SK-N-SH (cell line): ENCODE measurements at regions not wholly inside any gene's neighbourhood (a gene's known extent, or its start where the extent isn't known, plus 50 kb on each side); places are given as distances from the start of the nearest gene placed in this dataset.

Source experiments
- CTCF ChIP-seq: fragments of 200-600 bp; sonication (generic); IDR thresholded peaks from 2 replicates; pipeline ENCODE4 v1.6.1; 2017; ENCODE audit warnings: antibody characterized with exemption, mild to moderate bottlenecking, moderate library complexity
- EP300 ChIP-seq, 2 experiments: IDR thresholded peaks; 2 replicates each; pipeline versions ENCODE4 v1.4.0 to v1.6.1; 2012; ENCODE audit warnings: borderline replicate concordance in 1 of 2, low read depth in 1 of 2, low read length in 1 of 2
- PBX3 ChIP-seq: IDR thresholded peaks from 2 replicates; pipeline ENCODE4; 2012
- POLR2AphosphoS5 ChIP-seq: IDR thresholded peaks from 2 replicates; pipeline ENCODE4 v1.6.1; 2012; ENCODE audit warnings: low read depth, low read length
- RFX5 ChIP-seq: IDR thresholded peaks from 2 replicates; pipeline ENCODE4 v1.6.1; 2012; ENCODE audit warnings: mild to moderate bottlenecking, improper control_type of control experiment, low read length
- TF ChIP-seq, protein P1 (sequence below): IDR thresholded peaks from 2 replicates; pipeline ENCODE4 v1.4.0; 2012; ENCODE audit warnings: low read depth
- TF ChIP-seq, protein P2 (sequence below): IDR thresholded peaks from 2 replicates; pipeline ENCODE4 v1.6.1; 2012; ENCODE audit warnings: mild to moderate bottlenecking, low read depth, low read length, moderate library complexity

DNA sequence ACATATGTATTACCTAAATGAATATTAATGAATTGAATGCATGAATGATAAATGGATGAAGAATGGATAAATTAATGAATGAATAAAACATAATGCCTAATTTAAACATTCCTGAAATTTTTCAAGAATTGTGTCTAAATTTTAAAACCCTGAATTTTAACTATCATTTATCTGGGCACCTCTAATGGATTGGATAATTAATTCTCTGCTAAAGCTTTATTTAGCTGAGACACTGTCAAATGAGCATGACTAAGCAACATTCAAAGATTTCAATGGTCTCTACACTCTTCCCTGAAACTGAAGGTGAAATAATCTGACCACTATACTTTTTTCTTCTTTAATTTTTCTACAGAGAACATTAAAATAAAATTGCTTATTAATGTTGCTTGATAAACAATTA is 1197.7 kb downstream of the C4orf33 start:
- TF ChIP-seq, protein P1, sequence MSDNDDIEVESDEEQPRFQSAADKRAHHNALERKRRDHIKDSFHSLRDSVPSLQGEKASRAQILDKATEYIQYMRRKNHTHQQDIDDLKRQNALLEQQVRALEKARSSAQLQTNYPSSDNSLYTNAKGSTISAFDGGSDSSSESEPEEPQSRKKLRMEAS = no peak
- TF ChIP-seq EP300 (IDR thresholded peaks at IDR 0.05; ENCODE audit: borderline replicate concordance in 1 of 2, low read depth in 1 of 2, low read length in 1 of 2) (no peak), PBX3 (no peak), CTCF (no peak), RFX5 (no peak), POLR2AphosphoS5 (no peak)
- TF ChIP-seq, protein P2, sequence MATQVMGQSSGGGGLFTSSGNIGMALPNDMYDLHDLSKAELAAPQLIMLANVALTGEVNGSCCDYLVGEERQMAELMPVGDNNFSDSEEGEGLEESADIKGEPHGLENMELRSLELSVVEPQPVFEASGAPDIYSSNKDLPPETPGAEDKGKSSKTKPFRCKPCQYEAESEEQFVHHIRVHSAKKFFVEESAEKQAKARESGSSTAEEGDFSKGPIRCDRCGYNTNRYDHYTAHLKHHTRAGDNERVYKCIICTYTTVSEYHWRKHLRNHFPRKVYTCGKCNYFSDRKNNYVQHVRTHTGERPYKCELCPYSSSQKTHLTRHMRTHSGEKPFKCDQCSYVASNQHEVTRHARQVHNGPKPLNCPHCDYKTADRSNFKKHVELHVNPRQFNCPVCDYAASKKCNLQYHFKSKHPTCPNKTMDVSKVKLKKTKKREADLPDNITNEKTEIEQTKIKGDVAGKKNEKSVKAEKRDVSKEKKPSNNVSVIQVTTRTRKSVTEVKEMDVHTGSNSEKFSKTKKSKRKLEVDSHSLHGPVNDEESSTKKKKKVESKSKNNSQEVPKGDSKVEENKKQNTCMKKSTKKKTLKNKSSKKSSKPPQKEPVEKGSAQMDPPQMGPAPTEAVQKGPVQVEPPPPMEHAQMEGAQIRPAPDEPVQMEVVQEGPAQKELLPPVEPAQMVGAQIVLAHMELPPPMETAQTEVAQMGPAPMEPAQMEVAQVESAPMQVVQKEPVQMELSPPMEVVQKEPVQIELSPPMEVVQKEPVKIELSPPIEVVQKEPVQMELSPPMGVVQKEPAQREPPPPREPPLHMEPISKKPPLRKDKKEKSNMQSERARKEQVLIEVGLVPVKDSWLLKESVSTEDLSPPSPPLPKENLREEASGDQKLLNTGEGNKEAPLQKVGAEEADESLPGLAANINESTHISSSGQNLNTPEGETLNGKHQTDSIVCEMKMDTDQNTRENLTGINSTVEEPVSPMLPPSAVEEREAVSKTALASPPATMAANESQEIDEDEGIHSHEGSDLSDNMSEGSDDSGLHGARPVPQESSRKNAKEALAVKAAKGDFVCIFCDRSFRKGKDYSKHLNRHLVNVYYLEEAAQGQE = no peak
